Hepatocyte (in vitro differentiated cells): ENCODE measurements at regions not wholly inside any gene's neighbourhood (a gene's known extent, or its start where the extent isn't known, plus 50 kb on each side); places are given as distances from the start of the nearest gene placed in this dataset.

Source experiments
- CTCF ChIP-seq: fragments of 200-600 bp; sonication (generic); IDR thresholded peaks from 2 replicates; pipeline ENCODE4 v1.5.1; 2016; ENCODE audit warnings: antibody characterized with exemption, mild to moderate bottlenecking; ENCODE audit not compliant: poor library complexity
- EZH2phosphoT487 ChIP-seq: fragments of 200-600 bp; sonication (generic); IDR thresholded peaks from one replicate; pipeline ENCODE4 v1.6.1; 2018; ENCODE audit warnings: antibody characterized with exemption, mild to moderate bottlenecking, low read depth, moderate library complexity; ENCODE audit not compliant: unreplicated experiment, severe bottlenecking

GRCh38 chr4:188624370-188624769, 485.1 kb downstream of the TRIML1 start:
- no peak for TF ChIP-seq EZH2phosphoT487
- no peak for TF ChIP-seq CTCF
